ENCODE measurements at regions not wholly inside any gene's neighbourhood (a gene's known extent, or its start where the extent isn't known, plus 50 kb on each side); places are given as distances from the start of the nearest gene placed in this dataset.

DNA sequence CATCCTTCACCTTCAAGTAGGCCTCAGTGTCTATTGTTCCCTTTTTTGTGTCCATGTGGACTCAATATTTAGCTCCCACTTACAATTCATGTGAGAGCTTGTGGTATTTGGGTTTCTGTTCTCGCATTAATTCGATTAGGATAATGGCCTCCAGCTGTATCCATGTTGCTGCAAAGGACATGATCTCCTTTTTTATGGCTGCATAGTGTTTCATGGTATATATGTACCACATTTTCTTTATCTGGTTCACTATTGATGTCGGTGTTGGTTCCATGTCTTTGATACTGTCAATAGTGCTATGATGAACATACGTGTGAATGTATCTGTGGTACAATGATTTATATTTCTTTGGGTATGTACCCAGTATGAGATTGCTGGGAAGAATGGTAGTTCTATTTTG, 113.7 kb downstream of the FGF18 start:
- H3K4me3 ChIP-seq (ENCODE audit: low read depth, low read length), result no peak overlapping the region
- TF ChIP-seq, protein P1, sequence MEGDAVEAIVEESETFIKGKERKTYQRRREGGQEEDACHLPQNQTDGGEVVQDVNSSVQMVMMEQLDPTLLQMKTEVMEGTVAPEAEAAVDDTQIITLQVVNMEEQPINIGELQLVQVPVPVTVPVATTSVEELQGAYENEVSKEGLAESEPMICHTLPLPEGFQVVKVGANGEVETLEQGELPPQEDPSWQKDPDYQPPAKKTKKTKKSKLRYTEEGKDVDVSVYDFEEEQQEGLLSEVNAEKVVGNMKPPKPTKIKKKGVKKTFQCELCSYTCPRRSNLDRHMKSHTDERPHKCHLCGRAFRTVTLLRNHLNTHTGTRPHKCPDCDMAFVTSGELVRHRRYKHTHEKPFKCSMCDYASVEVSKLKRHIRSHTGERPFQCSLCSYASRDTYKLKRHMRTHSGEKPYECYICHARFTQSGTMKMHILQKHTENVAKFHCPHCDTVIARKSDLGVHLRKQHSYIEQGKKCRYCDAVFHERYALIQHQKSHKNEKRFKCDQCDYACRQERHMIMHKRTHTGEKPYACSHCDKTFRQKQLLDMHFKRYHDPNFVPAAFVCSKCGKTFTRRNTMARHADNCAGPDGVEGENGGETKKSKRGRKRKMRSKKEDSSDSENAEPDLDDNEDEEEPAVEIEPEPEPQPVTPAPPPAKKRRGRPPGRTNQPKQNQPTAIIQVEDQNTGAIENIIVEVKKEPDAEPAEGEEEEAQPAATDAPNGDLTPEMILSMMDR (IDR thresholded peaks at IDR 0.05; ENCODE audit: insufficient read depth, low read length), result no peak

DNA sequence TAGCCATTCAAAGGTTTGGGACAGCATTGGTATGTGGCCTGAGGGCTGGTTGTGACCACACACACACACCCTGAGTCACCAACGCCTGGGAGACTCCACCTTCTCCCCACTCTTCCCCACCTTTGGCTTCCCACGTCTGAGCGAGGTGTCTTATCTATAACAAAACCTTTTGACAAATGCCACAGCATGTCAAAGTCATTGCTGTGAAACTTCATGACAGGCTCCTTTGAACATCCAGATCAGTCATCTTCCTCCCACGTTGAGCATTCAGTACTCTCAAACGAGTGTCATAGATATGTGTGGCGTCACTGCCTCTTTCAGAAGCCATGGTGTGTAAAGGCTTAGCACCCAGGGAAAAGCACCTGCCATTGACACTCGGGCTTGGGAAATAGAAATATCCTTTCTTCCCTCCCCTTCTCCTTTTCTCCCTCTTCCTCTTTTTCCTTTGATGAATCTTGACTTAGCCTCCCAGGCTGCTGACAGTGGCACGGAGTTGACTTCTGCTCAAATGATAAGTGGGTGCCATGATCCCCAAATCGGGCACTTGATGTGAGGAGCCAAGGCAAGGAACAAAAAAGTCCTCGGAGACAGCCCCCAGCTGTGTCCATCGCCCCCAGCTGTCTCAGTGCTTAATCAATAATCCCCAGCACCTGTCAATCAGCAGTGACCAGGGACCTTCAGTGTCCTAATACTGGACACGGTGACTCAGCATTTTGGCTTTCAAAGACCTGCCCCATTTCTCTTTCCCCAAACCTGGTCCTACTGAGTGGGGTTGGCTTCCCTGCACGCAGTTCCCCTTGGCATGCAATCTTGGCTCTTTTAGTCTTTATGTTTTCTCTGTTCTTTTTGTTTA, 114.8 kb downstream of the FGF18 start:
- no peak overlapping the region for H3K4me3 ChIP-seq (ENCODE audit: low read depth, low read length)
- TF ChIP-seq, protein P1 (IDR thresholded peaks at IDR 0.05; ENCODE audit: insufficient read depth, low read length), result no peak
- no peak for DNase-seq (ENCODE audit: low read depth)

More for the DNA sequence above, 113.7 kb downstream of the FGF18 start:
- no peak for DNase-seq (ENCODE audit: low read depth)

DNA sequence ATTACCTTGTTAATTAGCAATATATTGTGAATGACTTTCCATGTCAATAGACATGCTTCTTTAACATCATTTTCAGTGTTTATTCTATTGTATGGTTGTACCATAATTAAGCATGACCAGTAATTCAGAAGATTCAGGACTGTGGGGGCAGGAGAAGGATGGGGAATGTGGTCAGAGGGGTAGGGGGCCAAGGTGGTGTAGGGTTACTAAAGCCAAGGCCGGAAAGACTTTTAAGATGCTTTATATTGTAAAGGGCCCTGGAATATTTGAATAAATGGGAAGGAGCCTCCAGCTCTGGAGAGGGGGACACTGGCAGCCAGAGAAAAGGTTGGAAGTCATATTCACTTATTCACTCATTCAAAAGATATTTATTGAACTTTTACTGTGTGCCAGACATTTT, 115.7 kb downstream of the FGF18 start:
- DNase-seq (ENCODE audit: low read depth), result no peak
- TF ChIP-seq, protein P1 (IDR thresholded peaks at IDR 0.05; ENCODE audit: insufficient read depth, low read length), result no peak
- H3K4me3 ChIP-seq (ENCODE audit: low read depth, low read length), result no peak overlapping the region

DNA sequence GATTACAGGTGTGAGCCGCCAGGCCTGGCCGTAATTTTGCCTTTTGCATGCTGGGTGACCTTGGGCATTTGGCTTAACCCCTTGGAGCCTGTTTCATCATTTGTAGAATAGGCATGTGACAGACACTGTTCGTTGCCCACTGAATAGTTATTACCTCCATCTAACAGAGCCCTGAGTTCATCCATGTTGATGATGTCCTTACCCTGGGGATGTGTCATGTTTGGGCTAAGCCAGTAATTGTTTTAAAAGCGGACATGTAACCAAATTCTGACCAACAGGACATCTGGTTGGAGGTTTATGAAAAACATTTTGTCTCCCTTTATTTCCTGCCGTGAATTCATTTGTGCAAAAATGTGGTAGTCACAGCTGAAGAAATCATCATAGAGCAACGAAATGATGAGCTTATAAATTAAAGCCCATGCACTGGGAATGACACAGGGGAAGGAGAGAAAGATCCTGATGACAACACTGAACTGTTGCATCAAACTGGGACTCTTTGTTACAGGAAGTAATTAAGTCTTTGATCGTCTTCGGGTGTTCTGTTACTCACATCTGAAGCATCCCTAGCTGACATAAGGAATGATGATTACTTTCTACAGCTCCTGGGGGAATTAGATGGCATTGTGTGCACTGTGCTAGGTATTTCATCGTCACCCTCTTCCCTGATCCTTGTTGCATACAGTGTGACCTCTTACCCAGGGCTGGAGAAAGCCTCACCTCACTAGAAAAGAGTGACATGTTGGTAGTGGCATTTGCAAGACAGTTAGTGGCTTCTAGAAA, 117.8 kb downstream of the FGF18 start:
- DNase-seq (ENCODE audit: low read depth), result no peak
- TF ChIP-seq, protein P1 (IDR thresholded peaks at IDR 0.05; ENCODE audit: insufficient read depth, low read length), result no peak
- H3K4me3 ChIP-seq (ENCODE audit: low read depth, low read length), result no peak overlapping the region

DNA sequence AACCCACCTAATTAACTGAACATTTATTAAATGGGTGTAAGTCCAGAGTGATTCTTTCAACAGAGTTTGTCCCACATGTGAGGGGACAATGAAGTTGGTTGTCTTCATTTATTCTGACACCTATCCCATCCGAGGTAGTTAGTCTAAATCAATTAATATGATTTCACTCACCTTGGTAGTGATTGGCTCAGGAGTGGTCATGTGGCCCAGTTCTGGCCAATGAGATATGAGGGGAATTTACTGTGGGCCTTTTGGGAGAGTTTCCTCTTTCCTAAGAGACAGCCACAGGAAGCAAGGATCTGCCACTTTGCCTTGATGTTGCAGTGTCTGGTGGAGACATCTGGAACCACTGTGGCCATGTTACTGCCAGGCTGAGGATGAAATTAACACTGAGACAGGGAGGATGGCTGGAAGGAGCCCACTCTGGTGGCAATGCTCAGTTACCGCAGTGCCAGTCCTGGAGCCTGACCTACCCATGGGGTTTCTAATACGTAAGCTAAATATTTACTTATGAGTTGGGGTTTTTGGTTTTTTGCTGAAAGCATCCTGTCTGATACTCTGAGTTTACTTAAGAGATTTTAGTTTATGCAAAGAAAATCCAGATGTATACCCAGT, 118.6 kb downstream of the FGF18 start:
- TF ChIP-seq, protein P1 (IDR thresholded peaks at IDR 0.05; ENCODE audit: insufficient read depth, low read length), result no peak
- no peak for DNase-seq (ENCODE audit: low read depth)
- no peak overlapping the region for H3K4me3 ChIP-seq (ENCODE audit: low read depth, low read length)

DNA sequence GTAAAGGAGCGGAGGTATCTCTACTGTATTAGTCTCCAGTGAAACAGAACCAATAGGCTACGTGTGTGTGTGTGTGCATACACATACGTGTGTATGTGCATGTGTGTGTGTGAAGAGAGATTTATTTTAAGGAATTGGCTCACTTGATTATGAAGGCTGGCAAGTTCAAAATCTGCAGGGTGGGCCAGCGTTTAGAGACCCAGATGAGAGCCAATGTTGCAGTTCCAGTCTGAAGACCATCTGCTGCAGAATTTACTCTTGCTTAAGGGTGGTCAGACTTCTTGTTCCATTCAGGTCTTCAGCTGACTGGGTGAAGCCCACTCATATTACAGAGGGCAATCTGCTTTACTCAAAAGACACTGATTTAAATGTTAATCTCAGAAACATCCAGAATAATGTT, 119.2 kb downstream of the FGF18 start:
- no peak for DNase-seq (ENCODE audit: low read depth)
- TF ChIP-seq, protein P1 (IDR thresholded peaks at IDR 0.05; ENCODE audit: insufficient read depth, low read length), result no peak
- no peak overlapping the region for H3K4me3 ChIP-seq (ENCODE audit: low read depth, low read length)
